AG08396 (cell line): ENCODE measurements at regions not wholly inside any gene's neighbourhood (a gene's known extent, or its start where the extent isn't known, plus 50 kb on each side); places are given as distances from the start of the nearest gene placed in this dataset.

Experiments
- DNase-seq: peaks from one replicate; pipeline ENCODE4 v3.0.0; 2012; ENCODE audit warnings: low spot score, mixed read lengths

- no peak for DNase-seq
Observed at GRCh38 chr13:106621833-106622232, 53.9 kb upstream of the ARGLU1 start.

DNA sequence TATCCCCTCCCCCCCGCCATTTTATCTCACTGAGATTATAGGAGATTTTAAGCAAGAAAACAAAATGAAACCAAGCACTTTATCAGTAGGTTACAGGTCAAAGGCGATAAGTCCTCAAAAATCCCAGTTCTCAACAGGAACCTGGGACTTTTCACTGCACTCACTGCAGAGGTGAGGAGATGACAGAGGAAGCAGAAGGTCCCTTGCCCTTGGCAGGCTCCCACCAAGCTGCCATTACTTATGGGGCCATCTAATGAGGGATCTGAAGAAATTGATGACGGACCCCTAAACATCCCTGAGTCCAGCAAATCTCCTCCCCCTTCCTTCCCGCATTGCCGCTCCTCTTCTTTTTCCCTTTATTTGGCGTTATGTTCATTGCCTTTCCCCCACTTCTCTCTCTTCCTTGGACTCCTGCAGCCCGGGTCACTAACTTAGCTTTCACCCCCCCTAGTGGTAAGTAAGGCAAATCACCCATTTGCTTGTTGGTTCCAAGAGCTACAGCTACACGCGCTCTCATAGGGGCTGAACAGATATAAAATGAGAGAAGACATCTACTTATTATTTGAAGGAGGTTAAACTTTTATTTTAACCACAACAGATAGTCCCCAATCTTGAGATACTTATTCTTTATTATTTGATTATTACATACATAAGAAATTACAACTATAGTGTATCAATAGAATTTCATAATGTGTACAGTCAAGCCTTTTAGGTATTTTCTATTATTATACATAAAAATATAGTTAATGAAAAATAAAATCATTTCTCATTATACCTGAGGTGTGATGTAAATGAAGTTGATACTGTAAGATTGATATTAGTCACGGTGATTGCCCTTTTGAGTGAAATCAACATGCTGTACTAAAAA is 52.0 kb upstream of the ARGLU1 start:
- DNase-seq, result peak; percentile 70
